ENCODE measurements at regions not wholly inside any gene's neighbourhood (a gene's known extent, or its start where the extent isn't known, plus 50 kb on each side); places are given as distances from the start of the nearest gene placed in this dataset.

DNA sequence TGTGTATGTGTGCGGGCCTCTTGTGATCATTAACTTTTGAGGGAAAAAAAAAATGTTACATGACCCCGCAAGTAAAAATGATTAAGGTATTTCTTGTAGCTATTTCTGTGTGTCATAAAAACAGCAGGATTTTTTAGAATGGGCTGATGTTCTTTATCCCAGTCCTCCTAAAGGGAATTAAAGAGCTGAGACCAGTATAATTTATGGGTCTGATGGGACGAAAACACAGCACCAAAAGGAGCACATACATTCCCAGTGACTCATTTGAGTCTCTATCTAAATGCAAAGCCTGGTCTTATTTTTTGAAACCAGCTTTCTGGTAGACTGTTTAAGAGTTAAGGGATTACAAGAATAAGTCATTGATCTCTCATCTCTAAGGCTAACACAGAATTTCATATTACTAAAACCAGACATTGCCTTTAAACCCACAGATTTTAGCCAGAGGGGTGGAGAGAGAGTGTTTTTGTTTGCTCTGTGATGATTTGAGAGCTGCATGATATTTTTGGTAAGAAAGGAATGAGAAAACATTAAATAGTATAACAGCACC lies 342.3 kb upstream of the EPHA4 start:
- peaks cover 5% of the 10 kb centered on the region for H3K27me3 Mint-ChIP-seq (ENCODE audit: low read depth)
- no peak overlapping the region for H3K4me3 Mint-ChIP-seq (ENCODE audit: unreplicated experiment)
- DNase-seq (ENCODE audit: low spot score) = no peak
- H3K27ac Mint-ChIP-seq (ENCODE audit: unreplicated experiment) = no peak overlapping the region
- peaks cover 4% of the 10 kb centered on the region for H3K4me1 Mint-ChIP-seq (ENCODE audit: low read depth)
- H3K36me3 Mint-ChIP-seq (ENCODE audit: low read depth) = no peaks in the 10 kb centered on the region
- TF ChIP-seq, protein P1, sequence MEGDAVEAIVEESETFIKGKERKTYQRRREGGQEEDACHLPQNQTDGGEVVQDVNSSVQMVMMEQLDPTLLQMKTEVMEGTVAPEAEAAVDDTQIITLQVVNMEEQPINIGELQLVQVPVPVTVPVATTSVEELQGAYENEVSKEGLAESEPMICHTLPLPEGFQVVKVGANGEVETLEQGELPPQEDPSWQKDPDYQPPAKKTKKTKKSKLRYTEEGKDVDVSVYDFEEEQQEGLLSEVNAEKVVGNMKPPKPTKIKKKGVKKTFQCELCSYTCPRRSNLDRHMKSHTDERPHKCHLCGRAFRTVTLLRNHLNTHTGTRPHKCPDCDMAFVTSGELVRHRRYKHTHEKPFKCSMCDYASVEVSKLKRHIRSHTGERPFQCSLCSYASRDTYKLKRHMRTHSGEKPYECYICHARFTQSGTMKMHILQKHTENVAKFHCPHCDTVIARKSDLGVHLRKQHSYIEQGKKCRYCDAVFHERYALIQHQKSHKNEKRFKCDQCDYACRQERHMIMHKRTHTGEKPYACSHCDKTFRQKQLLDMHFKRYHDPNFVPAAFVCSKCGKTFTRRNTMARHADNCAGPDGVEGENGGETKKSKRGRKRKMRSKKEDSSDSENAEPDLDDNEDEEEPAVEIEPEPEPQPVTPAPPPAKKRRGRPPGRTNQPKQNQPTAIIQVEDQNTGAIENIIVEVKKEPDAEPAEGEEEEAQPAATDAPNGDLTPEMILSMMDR (IDR thresholded peaks at IDR 0.05) = no peak
- H3K9me3 Mint-ChIP-seq (ENCODE audit: low read depth) = no peaks in the 10 kb centered on the region

DNA sequence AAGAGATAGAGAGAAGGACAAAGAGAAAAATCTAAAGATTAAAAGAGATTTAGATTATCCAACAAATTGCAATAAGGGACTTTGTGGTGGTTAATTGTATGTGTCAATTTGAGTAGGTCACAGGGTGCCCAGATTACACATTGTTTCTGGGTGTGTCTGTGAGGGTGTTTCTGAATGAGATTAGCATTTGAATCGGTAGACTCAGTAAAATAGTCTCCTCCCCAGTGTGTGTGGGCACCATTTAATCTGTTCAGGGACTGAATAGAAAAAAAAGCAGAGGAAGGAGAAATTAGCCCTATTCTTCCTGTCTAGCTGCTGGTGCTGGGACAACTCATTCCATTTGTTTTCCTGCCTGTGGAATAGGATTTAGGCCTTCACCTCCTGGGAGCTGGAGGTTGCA lies 339.8 kb upstream of the EPHA4 start:
- DNase-seq (ENCODE audit: low spot score) = no peak
- H3K27ac Mint-ChIP-seq (ENCODE audit: unreplicated experiment) = no peak overlapping the region
- H3K36me3 Mint-ChIP-seq (ENCODE audit: low read depth) = no peaks in the 10 kb centered on the region
- peaks cover 4% of the 10 kb centered on the region for H3K4me1 Mint-ChIP-seq (ENCODE audit: low read depth)
- H3K27me3 Mint-ChIP-seq (ENCODE audit: low read depth) = peaks cover 3% of the 10 kb centered on the region
- H3K4me3 Mint-ChIP-seq (ENCODE audit: unreplicated experiment) = no peak overlapping the region
- TF ChIP-seq, protein P1 (IDR thresholded peaks at IDR 0.05) = no peak
- H3K9me3 Mint-ChIP-seq (ENCODE audit: low read depth) = no peaks in the 10 kb centered on the region

DNA sequence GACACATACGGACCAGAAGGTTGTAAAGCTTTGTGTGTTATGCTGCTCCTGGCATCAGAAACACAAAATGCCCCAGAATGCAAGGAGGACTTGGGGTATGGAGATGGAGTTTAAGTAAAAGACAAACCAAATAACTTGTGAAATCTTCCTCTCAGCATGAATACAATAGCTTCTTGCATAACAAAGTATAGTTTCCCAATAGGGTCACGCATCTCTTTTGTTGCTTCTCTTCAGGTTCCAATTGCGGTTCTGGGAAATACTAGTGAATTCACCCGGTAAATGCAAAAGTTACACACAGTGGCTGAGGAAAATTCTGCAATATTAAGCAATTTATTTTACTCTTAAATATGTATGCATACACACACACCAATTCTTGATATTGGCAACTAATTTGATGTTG lies 339.2 kb upstream of the EPHA4 start:
- no peak overlapping the region for H3K27ac Mint-ChIP-seq (ENCODE audit: unreplicated experiment)
- no peaks in the 10 kb centered on the region for H3K36me3 Mint-ChIP-seq (ENCODE audit: low read depth)
- peaks cover 4% of the 10 kb centered on the region for H3K4me1 Mint-ChIP-seq (ENCODE audit: low read depth)
- H3K9me3 Mint-ChIP-seq (ENCODE audit: low read depth) = no peaks in the 10 kb centered on the region
- no peak for DNase-seq (ENCODE audit: low spot score)
- H3K27me3 Mint-ChIP-seq (ENCODE audit: low read depth) = peaks cover 3% of the 10 kb centered on the region
- H3K4me3 Mint-ChIP-seq (ENCODE audit: unreplicated experiment) = no peak overlapping the region
- TF ChIP-seq, protein P1 (IDR thresholded peaks at IDR 0.05) = no peak

DNA sequence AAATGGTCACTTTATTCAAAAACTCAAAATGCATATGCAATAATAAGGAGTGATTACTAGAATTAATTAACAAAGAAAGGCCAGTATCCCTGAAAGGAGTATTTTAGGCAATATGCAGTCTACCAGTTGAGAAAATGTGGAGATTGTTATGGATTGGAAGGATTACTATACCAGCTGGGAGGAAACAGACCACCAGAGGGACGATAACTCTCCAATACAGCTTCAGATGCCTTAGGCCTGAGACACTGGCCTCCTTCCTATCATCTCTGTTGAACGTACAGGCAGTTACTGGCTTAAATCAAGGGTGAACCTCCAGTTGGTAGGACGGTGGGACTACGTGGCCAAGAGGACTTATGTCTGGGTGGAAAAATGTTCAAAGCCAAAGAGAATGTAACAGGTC lies 336.4 kb upstream of the EPHA4 start:
- Mint-ChIP-seq H3K4me1 (ENCODE audit: low read depth) (no peaks in the 10 kb centered on the region), H3K9me3 (ENCODE audit: low read depth) (no peaks in the 10 kb centered on the region), H3K36me3 (ENCODE audit: low read depth) (no peaks in the 10 kb centered on the region), H3K27me3 (ENCODE audit: low read depth) (peaks cover 3% of the 10 kb centered on the region), H3K4me3 (ENCODE audit: unreplicated experiment) (no peak overlapping the region), H3K27ac (ENCODE audit: unreplicated experiment) (no peak overlapping the region)
- TF ChIP-seq, protein P1 (IDR thresholded peaks at IDR 0.05) = no peak
- no peak for DNase-seq (ENCODE audit: low spot score)

DNA sequence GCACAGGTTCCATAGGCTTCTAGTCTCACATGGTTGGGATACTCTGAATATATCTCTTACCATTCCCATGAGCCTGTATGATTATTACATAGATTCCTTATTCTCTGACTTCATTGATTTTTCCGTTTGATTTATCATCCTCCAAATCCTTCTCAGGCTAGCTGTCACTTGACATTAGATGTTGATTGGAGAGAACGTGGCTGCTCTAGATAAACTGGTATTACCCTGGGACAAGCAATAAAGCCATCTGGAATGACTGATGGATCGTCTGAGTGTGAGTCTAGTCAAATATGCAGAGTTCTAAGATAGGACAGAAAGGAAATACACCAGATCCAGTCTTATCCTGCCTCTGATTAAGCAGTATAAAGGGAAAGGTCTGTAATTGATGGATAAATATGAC lies 325.6 kb upstream of the EPHA4 start:
- H3K4me1 Mint-ChIP-seq (ENCODE audit: low read depth) = no peaks in the 10 kb centered on the region
- H3K4me3 Mint-ChIP-seq (ENCODE audit: unreplicated experiment) = no peak overlapping the region
- H3K36me3 Mint-ChIP-seq (ENCODE audit: low read depth) = no peaks in the 10 kb centered on the region
- peaks cover 3% of the 10 kb centered on the region for H3K27me3 Mint-ChIP-seq (ENCODE audit: low read depth)
- TF ChIP-seq, protein P1 (IDR thresholded peaks at IDR 0.05) = no peak
- no peak for DNase-seq (ENCODE audit: low spot score)
- no peaks in the 10 kb centered on the region for H3K9me3 Mint-ChIP-seq (ENCODE audit: low read depth)
- H3K27ac Mint-ChIP-seq (ENCODE audit: unreplicated experiment) = no peak overlapping the region

Measured in chondrocyte (in vitro differentiated cells).